Panc1 (cell line): ENCODE measurements at regions not wholly inside any gene's neighbourhood (a gene's known extent, or its start where the extent isn't known, plus 50 kb on each side); places are given as distances from the start of the nearest gene placed in this dataset.

Source experiments
- POLR2AphosphoS5 ChIP-seq: IDR thresholded peaks from 2 replicates; pipeline ENCODE4 v1.6.1; 2012; ENCODE audit warnings: mild to moderate bottlenecking, low read depth, low read length, moderate library complexity
- TCF7L2 ChIP-seq: IDR thresholded peaks from 2 replicates; pipeline ENCODE4 v1.6.1; 2011; ENCODE audit warnings: mild to moderate bottlenecking, low read depth, low read length, inconsistent platforms
- TF ChIP-seq, protein P1 (sequence below): fragments of 450-650 bp; IDR thresholded peaks from 2 replicates; pipeline ENCODE4 v1.5.1; 2017; ENCODE audit warnings: mild to moderate bottlenecking
- TF ChIP-seq, protein P2 (sequence below), 2 experiments: IDR thresholded peaks; 2 replicates each; pipeline ENCODE4 v1.6.1; 2011 to 2012; ENCODE audit warnings: low read depth in 2 of 2, control low read depth in 1 of 2, low read length in 1 of 2, mild to moderate bottlenecking in 1 of 2, moderate library complexity in 1 of 2; ENCODE audit not compliant: insufficient read depth in 1 of 2

- TF ChIP-seq, protein P1, sequence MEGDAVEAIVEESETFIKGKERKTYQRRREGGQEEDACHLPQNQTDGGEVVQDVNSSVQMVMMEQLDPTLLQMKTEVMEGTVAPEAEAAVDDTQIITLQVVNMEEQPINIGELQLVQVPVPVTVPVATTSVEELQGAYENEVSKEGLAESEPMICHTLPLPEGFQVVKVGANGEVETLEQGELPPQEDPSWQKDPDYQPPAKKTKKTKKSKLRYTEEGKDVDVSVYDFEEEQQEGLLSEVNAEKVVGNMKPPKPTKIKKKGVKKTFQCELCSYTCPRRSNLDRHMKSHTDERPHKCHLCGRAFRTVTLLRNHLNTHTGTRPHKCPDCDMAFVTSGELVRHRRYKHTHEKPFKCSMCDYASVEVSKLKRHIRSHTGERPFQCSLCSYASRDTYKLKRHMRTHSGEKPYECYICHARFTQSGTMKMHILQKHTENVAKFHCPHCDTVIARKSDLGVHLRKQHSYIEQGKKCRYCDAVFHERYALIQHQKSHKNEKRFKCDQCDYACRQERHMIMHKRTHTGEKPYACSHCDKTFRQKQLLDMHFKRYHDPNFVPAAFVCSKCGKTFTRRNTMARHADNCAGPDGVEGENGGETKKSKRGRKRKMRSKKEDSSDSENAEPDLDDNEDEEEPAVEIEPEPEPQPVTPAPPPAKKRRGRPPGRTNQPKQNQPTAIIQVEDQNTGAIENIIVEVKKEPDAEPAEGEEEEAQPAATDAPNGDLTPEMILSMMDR, result no peak
- no peak for TF ChIP-seq POLR2AphosphoS5
- TF ChIP-seq, protein P2, sequence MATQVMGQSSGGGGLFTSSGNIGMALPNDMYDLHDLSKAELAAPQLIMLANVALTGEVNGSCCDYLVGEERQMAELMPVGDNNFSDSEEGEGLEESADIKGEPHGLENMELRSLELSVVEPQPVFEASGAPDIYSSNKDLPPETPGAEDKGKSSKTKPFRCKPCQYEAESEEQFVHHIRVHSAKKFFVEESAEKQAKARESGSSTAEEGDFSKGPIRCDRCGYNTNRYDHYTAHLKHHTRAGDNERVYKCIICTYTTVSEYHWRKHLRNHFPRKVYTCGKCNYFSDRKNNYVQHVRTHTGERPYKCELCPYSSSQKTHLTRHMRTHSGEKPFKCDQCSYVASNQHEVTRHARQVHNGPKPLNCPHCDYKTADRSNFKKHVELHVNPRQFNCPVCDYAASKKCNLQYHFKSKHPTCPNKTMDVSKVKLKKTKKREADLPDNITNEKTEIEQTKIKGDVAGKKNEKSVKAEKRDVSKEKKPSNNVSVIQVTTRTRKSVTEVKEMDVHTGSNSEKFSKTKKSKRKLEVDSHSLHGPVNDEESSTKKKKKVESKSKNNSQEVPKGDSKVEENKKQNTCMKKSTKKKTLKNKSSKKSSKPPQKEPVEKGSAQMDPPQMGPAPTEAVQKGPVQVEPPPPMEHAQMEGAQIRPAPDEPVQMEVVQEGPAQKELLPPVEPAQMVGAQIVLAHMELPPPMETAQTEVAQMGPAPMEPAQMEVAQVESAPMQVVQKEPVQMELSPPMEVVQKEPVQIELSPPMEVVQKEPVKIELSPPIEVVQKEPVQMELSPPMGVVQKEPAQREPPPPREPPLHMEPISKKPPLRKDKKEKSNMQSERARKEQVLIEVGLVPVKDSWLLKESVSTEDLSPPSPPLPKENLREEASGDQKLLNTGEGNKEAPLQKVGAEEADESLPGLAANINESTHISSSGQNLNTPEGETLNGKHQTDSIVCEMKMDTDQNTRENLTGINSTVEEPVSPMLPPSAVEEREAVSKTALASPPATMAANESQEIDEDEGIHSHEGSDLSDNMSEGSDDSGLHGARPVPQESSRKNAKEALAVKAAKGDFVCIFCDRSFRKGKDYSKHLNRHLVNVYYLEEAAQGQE (IDR thresholded peaks at IDR 0.05; ENCODE audit: insufficient read depth in 1 of 2, low read depth in 2 of 2, low read length in 1 of 2), result no peak
- TF ChIP-seq TCF7L2, result no peak
Observed at GRCh38 chr16:8108991-8109509, 481.3 kb downstream of the TMEM114 start.
